ENCODE measurements at regions not wholly inside any gene's neighbourhood (a gene's known extent, or its start where the extent isn't known, plus 50 kb on each side); places are given as distances from the start of the nearest gene placed in this dataset.

- TF ChIP-seq NRF1 (conservative IDR thresholded peaks at IDR 0.05; ENCODE audit: low read depth, low read length) (no peak), CTCF (IDR thresholded peaks at IDR 0.05 in 2 of 3, conservative IDR thresholded peaks at IDR 0.05 in 1 of 3; ENCODE audit: control insufficient read depth in 2 of 3, extremely low read depth in 1 of 3, insufficient read depth in 1 of 3, low read depth in 3 of 3, low read length in 3 of 3) (no peak), YY1 (IDR thresholded peaks at IDR 0.05; ENCODE audit: low read depth, low read length) (no peak), KDM1A (IDR thresholded peaks at IDR 0.05; ENCODE audit: borderline replicate concordance) (no peak), EZH2 (IDR thresholded peaks at IDR 0.05; ENCODE audit: borderline replicate concordance, control insufficient read depth, low read depth, low read length) (no peak), ZNF687 (IDR thresholded peaks at IDR 0.05) (no peak), MLLT1 (IDR thresholded peaks at IDR 0.05) (no peak), PAX8 (IDR thresholded peaks at IDR 0.05) (no peak)
These were observed 414.2 kb downstream of the RMST start for GRCh38 chr12:97876780-97877179.
